COR-L47 (cell line): ENCODE measurements at regions not wholly inside any gene's neighbourhood (a gene's known extent, or its start where the extent isn't known, plus 50 kb on each side); places are given as distances from the start of the nearest gene placed in this dataset.

Experiments
- DNase-seq: peaks from one replicate; lab custom pipeline; 2025; lab: John Stamatoyannopoulos, UW

DNA sequence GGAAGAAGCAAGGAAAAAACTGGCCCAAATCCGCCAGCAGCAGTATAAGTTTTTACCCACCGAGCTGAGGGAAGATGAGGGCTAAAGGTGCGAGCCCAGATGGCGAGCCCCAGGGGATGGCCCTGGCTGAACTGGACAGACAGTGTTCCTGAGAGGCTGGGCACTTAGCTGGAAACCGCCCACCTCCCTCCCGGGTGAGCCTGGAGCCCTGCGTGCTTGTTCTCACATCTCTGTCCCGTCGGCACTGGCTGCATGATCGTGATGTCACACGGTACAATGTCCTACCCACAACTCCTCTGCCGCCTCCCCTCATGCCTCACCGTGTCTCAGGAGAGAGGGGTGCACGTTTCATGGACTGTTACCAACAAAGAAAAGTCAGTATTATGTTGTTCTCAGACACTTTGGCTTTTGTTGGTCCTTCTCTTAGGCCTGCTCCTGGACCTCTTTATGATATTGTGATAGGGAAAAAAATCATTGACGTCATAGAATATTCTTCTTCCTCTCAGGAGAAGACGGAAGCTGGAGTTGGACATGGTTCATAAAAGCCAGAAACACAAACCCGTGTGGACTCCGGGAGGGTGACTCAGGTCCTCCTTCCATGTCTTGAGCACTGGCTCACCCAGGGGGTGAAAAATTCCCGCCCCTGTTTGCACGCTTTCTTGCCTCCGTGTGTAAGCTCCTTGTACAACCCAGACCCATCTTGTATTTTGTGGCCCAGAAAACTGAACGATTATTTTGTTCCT lies 201.8 kb upstream of the TPM1 start:
- DNase-seq: no peak

DNA sequence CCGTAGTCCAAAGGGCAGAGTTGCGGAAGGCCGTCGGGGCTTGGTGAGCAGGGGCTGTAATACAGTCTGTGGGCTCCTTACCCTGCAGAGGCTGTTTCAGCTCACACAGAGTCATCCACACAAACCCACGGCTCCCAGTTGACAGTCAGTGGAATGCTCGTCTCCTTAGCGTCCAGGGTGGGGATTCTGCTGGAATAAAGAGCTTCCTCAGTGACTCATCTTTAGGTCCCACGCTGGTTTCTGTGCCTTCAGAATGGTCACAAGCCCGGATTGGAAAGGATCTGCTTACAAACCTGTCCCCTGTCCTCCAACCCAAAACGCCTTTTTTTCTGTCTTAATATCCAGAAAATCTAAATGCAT lies 201.3 kb upstream of the TPM1 start:
- DNase-seq: no peak

DNA sequence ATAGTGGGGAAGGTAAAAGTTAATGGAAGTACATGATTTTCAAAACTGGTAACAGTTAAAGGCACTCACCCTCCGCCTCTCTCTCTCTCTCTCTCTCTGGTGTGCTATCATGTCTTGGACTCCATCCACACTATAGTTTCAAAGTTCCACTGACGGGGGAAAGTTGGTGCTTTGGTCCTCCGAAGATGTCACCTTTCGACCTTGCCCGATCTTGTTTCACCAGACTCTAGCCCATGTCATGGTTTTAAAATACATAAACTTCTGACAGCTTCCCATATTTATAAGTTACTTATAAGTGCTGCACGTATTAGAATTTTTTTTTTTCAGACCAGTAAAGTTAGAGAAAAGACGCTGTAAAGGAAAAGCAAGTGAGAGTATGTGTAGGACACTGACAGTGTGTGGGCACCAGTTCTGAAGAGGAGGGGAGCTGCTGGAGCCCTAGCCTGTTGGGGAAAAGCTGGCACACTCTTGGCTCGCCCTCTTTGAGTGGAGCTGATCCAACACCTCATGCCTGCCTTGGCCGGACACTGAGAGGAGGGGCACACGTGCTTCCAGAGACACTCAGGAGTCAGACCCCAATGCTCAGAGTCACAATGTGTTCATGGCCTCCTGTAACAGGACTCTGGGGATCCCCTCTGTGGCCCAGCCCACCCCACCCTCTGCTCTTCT lies 200.5 kb upstream of the TPM1 start:
- no peak for DNase-seq

DNA sequence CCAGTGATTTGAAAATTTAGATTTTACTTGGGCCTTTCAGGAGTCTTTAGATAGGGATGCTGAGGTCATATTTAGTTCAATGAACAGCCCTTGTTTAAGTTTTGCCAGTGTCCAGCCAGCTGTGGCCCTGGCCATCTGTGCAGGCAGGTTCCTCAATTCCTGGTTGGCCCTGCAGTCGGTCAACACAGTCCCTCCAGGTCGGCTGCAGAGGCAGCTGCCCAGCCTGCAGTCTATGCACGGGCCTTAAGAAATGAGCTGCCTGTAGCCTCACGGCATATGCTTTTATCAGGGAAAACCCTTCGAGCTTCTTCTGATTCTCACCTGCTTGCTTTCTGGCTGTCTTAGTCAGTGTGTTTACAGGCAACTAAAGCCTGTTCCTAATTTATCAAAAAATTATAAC lies 199.2 kb upstream of the TPM1 start:
- no peak for DNase-seq

DNA sequence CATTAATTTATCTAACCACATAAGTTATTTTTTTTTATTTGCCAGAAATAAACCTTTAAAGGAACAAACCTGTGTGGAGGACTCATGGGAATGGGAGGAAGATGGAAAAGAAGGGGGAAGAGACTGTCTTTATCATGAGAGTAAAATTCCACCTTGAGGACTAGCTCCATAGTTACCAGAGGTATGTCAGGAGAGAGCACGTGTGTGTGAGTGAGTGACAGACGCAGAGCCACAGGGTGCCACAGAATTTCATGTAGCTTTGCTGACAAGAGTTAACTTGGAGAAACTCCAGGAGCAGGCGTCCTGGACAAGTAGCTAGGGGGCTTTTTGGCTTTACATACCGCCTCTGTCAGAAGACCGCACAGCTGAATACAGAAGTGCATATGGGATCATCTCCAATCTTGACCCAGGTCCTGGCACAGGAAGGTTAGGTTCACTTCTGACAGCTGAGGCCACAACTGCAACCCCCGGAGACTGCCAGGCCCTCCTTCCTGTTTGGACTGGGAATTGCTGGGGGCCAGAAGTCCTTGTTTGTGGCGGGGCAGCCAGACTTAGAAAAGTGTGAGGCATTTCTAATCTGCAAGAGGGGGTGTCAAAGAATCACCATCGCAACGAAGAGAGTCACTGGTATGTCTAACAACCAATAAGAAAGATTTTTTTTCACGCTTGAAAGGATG lies 197.8 kb upstream of the TPM1 start:
- DNase-seq: no peak

DNA sequence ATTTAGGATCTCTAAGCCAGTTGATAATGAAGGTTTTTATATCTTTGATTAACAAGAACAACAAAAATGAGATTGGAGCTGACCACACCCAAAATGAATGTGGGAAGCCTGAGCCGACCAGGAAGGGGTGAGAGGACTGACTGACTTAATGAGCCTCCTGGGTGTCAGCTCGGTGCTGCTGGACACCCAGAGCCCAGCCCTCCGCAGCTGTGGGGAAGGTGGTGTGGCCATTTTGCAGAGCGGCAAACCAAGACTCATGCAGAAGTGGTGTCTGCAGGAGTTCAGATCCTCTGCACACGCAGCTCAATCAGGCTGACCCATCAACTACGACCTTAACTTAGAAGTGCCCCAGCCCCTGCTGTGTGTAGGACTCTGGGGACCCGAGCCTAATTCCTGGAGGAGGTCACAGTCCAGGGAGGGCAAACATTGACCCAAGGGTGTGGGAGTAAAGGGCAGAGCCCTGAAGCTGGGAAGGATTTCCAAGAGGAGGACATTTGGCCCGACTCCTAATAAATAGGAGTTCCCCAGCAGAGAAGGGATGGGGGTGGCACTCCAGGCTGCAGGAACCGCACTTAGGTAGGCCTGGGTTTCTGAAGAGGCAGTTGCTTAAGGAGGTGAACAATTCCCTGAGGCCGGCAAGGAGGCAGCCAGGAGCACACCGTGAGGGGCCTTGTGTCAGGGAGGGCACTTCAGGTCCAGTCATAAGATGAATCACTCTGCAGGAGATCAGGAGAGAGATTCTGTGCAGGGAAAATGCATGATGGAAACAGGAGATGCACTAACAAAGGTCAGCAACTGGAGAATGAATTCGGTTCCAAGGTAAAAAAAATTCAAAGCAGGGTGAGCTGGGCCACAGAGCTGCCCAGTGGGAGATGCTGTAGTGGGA lies 197.1 kb upstream of the TPM1 start:
- DNase-seq: no peak

DNA sequence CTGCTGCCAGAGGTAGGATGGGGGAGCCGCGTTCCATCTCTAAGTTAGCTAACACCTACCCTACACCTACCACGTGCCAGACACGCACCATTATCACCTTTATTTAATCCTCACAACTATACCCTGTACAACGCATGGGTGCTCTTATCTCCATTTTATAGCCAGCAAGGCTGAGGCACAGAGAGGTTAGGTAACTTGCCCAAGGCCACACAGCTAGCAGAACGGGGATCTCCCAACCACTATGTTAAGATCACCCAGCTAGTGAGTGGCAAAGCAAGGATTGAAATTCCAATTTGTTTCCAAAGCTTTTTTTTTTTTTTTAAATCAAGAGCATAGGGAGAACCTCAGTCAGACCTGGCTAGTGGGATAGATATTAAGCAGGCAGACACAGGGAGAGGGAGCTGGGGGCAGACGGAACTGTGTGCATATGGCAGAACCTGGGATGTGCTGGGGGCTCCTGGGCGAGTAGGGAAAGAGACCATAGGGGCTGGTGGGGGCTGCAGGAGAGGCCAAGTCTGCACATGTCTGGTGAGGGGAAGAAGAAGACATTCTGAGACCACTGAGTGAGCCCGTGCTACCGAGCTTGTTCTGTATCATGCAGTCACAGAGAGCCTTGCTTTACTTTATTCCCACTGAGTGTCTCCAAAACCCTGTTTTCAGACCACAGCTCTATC lies 196.3 kb upstream of the TPM1 start:
- DNase-seq: no peak

DNA sequence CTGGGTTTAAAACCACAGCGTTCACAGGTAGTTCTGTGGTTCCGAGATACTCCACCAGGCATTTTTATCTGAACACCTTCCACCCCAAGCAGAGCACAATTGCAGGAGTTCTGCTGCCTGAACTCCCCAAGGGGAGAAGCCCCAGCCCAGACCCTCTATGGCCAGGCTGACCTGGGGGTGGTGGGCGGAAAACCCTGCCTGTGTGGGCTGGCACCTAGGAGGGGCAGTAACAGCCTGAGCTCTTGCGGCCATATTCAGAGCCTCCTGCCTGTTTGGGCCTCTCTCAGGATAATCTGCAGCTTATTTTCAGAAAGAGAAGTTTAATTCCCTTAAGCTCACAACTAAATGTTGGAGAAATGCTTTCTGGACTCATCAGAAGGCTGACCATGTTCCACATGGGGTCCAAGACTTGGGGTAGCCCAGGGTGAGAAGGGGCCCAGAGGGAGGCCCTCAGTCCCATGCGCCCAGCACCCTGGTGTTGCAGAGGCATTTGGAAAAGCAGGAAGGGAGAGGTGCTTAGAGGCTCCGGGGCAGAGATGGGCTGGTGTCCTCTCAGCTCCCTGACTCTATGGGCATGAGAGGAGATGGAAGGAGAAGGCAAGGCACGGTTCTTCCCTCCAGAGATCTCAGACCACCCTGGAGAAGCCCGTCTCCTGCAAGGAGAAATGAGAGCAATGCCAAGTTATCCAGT lies 195.6 kb upstream of the TPM1 start:
- DNase-seq: no peak

DNA sequence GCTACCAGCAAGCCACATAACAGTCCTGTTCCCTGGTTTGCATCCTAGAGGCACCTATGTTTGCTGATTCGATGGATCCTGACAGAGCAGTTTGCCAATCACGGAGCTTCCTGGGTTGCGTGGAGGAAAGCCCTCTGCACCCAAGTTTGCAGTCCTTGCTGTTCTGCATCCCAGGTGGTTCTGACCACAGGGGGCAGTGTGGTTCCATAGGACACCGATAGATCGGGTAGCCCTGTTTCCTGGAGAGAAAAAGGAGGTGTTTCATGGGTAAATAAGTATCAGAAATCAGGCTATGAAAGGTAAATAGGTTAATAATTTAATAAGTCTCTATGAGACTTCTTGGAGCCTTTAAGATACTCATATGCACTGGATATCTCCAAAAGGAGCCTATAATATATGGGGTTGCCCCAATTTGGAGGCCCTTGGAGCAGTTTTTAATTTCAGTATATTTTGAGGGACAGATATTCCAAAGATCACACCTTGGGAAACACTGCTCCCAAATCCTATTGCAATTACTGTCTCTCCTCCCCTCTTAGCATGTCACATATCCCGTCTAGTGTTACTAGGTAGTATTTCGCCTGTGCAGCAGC lies 194.6 kb upstream of the TPM1 start:
- peak; percentile 39 for DNase-seq

DNA sequence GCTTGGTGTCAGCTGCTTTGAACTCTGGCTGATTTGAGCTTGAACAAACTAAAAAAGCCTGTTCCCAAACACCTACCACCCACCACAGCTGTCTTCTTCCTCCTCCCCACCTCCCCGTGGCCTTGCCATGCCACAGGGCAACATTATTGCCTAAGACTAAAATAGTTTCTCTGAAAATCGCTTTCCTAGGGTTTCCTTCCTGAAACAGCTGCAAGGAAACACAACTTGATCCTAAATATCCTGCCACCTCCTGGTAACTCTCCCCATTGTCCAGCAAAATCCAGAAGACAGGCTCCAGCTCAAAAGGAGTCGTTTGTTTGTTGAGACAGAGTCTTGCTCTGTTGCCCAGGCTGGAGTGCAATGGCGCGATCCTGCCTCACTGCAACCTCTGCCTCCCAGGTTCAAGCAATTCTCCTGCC lies 193.9 kb upstream of the TPM1 start:
- no peak for DNase-seq

DNA sequence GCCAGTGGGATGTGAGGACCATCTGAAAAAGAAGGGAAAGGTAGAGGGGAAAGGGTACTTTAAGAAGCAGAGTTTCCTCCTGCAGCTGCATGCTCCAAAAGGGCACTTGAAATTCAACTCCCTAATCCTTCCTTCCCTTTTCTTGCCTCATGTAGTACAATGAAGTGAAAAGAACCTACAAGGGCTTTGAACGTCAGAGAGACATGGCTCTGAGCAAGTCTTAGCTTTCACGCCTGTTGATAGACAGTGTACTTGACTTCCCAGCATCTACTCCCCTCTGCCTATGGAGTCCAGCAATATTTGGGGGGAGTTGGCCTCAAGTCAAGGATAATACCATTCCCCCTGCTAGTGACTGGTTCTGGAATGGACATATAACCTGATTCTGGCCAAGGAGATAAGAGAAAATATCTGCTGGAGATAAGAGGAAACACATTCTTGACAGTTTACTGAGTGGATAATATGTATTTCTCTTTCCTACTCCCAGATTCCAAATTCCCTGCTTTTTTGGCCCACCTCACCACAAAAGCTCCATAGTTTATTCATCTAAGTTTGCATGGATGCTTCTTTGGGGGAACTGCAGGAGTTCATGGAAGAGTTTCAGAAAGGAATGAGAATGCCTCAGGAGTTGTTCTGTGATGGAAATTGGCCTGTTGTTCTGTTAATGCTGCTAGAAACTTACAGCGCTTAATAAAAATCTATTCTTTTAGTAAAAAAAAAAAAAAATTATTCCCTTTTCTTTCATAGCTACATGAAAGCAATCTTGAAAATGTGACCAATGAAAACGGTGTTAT lies 193.0 kb upstream of the TPM1 start:
- no peak for DNase-seq

DNA sequence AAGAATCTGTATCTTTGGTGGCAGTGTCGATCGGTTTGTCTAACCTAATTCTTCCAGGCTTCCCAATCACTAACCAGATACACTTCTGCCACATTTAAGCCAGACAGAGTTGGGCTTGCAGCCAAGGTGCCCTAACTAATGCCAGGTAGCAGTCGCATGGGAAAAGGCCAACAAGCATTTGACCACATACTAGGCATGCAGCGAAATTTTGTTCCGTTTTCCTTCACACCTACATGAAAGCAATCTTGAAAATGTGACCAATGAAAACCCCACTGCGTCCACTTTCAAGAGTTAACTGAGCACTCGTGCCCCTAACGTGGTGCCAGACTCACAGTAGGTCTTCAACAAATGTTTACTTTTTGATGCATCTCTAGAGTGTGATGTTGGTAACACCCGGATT lies 192.2 kb upstream of the TPM1 start:
- no peak for DNase-seq

DNA sequence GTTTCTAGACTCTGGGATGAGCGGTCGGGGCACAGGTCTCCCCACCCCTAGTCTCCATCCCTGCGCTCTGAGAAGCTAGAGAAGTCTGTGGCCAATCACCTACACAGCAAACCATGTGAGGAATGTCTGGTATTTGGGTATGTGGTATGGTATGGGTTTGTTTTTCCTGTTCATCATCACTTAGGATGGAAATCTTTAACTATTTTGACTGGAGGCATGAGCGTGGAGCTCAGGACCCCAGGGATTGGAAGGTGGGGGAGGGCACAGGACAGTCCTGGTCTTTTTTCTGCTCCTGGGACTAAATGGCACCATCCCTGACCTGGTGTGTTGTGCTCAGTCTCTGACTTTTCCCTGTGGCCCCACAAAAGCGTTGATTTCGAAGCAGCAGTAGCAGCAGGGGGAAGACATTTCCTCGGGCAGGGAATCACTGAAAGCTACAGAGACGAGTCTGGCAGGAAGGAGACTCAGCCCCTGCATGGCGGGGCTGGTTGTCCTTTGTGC lies 191.7 kb upstream of the TPM1 start:
- DNase-seq: no peak

DNA sequence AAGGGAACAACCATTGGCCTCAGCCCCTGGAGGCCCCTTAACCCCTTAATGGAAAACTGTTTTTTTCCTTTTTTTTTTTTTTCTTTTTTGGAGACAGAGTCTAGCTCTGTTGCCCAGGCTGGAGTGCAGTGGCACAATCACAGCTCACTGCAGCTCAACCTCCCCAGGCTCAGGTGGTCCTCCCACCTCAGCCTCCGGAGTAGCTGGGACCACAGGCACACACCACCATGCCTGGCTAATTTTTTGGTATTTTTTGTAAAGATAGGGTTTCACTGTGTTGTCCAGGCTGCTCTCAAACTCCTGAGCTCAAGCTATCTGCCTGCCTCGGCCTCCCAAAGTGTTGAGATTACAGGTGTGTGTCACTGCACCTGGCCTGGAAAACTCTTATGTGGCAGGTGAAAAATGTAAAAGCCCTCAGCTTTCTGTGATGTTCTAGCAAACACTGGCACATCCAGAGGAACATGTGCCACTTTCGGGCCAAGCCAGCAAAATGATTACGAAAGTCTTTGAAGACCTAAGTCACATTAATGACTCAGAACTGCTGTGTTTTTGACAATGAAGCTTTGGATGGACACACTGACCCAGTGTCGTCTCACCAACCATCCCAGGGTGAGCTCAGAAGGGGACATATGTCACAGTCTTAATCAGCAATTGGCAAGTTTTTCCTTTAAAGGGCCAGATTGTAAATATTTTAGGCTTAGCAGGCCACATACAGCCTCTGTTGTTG lies 189.3 kb upstream of the TPM1 start:
- no peak for DNase-seq

DNA sequence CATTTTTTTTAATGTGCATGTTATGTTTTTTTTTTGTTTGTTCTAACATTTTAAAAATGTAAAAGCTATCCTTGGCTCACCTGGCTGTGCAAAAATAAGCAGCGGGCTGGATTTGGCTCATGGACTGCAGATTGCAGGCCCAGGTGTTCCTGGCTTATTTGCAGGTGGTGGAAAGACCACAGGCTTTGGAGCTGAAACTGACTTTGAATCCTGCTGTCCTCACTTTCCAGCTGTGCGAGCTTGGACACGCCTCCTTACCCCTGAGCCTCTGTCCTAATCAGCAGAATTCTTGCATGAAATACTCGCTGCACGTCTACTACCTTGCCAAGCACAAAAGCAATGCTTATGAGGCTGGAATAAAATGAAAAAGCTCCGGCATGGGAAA lies 188.7 kb upstream of the TPM1 start:
- DNase-seq: no peak

DNA sequence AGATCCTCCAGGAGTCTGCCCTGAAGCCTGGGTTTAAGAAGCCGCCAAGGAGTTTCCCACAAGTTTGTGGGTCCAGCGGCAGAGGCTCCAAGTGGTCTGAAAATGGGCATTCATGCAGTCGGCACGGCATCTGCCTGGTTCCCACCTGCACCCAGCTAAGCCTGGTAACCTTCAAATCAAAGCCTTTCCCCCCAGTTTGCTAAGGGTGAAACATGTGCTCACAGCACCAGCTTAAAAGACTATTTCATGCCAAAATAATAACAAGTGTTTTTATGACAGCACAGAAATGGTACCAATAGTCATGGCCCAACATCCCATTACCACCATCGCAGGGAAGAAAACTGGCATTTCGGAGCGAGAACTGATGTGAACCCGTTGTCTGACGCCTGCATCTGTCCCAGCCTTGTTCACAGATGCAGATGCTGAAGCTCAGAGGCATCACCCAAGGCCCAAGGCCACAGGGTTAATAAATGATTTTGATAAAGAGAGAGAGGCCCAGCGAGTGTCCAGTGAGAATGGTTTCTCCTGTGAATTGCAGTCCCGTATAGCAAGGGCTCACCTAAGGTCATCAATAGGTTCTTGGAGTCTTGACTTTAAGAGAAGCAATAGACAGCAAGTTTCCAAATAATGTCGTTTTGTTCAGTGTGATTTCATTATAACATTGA lies 188.0 kb upstream of the TPM1 start:
- no peak for DNase-seq

DNA sequence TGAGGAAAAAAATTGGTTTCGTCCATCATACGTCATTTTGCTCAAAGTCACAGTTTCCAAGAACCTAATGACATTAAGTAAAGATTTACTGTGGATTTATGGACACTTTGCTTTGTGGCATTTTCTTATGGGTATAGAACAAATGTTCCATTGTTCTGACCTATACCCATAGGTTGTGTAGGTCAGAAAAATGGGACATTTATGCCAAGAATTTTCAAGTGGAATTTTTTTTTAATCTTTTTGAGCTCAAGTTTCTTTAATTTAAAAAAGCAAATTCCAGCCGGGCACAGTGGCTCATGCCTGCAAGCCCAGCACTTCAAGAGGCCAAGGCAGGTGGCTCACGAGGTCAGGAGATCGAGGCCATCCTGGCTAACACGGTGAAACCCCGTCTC lies 187.5 kb upstream of the TPM1 start:
- DNase-seq: no peak

DNA sequence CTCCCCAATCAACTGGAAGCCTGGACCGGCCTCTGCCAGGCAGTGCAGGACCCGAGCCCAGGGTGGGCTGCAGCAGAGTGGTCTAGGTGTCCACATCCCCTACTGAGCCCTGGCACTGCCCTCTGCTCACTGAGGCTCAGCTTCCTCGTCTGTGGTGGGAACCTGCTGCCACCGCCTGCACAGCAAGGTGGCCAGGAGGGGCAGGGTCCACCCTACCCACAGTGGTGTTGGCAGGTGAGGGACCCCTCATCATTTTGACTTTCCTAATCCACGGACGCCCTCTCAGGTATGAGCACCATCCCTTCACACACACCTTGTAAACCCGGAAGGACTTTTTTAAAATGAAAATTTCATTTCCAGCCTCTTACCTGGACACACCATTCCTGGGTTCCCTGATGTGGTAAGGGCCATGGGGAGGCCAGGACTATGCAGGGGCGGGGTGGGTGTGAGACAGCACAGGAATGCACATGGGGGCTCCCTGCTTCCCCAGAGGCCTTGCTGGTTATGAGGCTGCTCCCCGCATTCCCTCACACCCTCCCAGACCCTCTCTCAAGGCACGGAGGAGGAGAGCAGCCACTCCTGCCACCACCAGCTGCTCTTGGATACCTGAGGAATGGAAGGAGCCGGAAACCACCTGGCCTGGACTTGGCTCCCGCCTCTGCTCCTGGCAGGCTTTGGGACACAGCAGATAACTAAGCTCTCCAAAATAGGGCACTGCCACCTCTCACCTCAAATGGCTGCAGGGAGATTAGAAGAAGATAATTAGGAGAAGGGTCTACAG lies 185.9 kb upstream of the TPM1 start:
- no peak for DNase-seq
